ENCODE measurements at regions not wholly inside any gene's neighbourhood (a gene's known extent, or its start where the extent isn't known, plus 50 kb on each side); places are given as distances from the start of the nearest gene placed in this dataset.

DNA sequence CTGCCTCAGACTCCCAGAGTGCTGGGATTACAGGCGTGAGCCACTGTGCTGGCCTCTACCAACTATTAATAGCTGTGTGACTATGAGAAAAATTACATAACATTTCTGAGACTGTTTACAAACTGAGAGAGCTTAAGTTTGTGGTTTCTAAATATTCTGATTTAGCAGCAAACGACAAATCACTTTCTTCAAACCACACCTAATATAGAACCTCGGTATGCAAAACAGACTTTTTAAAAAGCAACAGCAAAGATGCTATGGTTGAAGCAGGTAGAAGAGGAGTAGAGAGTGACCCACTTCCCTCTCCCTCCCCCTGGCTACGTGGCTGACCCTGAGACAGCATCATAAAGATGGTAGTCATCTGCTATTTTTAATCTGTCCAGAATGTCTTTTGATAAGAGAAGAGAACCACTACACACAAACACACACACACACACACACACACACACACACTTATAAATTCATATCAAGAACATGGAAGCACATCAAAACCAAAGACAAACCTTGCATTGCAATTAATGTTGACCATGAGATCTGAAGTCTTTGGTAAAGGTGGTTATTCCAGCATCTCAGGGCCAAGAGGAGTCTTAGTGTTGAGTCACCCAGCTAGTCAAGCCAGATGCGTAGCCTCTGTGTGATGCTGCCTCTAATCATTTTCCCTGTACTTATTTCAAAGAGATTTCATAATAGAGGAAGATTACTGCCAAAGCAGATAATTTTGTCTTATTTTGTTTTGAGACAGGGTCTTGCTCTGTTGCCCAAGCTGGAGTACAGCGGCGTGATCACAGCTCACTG is 58.1 kb upstream of the TMEM215 start:
- TF ChIP-seq, protein P1, sequence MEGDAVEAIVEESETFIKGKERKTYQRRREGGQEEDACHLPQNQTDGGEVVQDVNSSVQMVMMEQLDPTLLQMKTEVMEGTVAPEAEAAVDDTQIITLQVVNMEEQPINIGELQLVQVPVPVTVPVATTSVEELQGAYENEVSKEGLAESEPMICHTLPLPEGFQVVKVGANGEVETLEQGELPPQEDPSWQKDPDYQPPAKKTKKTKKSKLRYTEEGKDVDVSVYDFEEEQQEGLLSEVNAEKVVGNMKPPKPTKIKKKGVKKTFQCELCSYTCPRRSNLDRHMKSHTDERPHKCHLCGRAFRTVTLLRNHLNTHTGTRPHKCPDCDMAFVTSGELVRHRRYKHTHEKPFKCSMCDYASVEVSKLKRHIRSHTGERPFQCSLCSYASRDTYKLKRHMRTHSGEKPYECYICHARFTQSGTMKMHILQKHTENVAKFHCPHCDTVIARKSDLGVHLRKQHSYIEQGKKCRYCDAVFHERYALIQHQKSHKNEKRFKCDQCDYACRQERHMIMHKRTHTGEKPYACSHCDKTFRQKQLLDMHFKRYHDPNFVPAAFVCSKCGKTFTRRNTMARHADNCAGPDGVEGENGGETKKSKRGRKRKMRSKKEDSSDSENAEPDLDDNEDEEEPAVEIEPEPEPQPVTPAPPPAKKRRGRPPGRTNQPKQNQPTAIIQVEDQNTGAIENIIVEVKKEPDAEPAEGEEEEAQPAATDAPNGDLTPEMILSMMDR (IDR thresholded peaks at IDR 0.05): no peak
- no peak overlapping the region for H3K27ac ChIP-seq
- no peak for FAIRE-seq
- peak in 1 of 4 donors; percentile 44 for ATAC-seq
- no peaks in the 10 kb centered on the region for H3K9me3 ChIP-seq
- H3K36me3 ChIP-seq: no peaks in the 10 kb centered on the region
- WGBS, 2 donors: 53 to 55% methylated on average over 7 of the region's 7 CpGs
- intact Hi-C loops (cut with DNase I): no loop called here
- H3K27me3 ChIP-seq: no peaks in the 10 kb centered on the region
- H3K4me1 ChIP-seq: no peaks in the 10 kb centered on the region
- H3K4me3 ChIP-seq: no peak overlapping the region
- no peak for DNase-seq

DNA sequence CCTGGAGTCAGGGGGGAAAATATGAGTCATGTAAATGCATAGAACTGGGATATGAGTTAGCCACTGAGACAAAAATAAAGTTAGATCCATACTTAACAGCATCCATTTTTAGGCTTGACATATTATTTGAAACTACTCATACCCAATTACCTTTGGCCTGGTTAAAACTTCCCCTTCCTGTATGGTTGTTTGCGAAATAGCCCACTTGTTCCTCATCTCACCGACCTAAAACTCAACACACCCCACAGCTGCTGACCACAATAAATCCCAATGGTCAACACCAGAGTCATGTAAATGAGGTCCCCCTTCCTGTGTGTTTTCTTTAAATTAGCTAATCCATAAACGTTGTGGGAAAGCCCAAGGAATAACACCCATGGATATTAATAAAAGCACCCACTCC is 55.2 kb upstream of the TMEM215 start:
- H3K9me3 ChIP-seq: no peaks in the 10 kb centered on the region
- ATAC-seq (no peak), FAIRE-seq (no peak), DNase-seq (no peak)
- intact Hi-C loops (cut with DNase I): no loop called here
- no peak overlapping the region for H3K27ac ChIP-seq
- TF ChIP-seq, protein P1 (IDR thresholded peaks at IDR 0.05): no peak
- no peak overlapping the region for H3K4me3 ChIP-seq
- no peaks in the 10 kb centered on the region for H3K4me1 ChIP-seq
- 57 to 66% methylated on average over 3 of the region's 3 CpGs for WGBS, 2 donors
- no peaks in the 10 kb centered on the region for H3K36me3 ChIP-seq
- H3K27me3 ChIP-seq: no peaks in the 10 kb centered on the region

Data from pancreas (tissue), 10 donors.